ENCODE measurements at regions not wholly inside any gene's neighbourhood (a gene's known extent, or its start where the extent isn't known, plus 50 kb on each side); places are given as distances from the start of the nearest gene placed in this dataset.

- TF ChIP-seq CTCF (IDR thresholded peaks at IDR 0.05; ENCODE audit: unreplicated experiment) = no peak
- H3K4me3 Mint-ChIP-seq = no peak overlapping the region
- DNase-seq (ENCODE audit: low spot score in 2 of 2, unreplicated experiment in 2 of 2) = peak in 1 of 2 experiments; percentile 34
- no peaks in the 10 kb centered on the region for H3K36me3 Mint-ChIP-seq
- H3K9me3 Mint-ChIP-seq = no peaks in the 10 kb centered on the region
- no peaks in the 10 kb centered on the region for H3K27me3 Mint-ChIP-seq (ENCODE audit: low read depth)
- H3K4me1 Mint-ChIP-seq = peaks cover 15% of the 10 kb centered on the region
- no peak overlapping the region for H3K27ac Mint-ChIP-seq
Observed at GRCh38 chr7:73970801-73971229, 57.2 kb upstream of the ELN start.

- H3K4me3 Mint-ChIP-seq = no peak overlapping the region
- no peaks in the 10 kb centered on the region for H3K27me3 Mint-ChIP-seq (ENCODE audit: low read depth)
- peaks cover 18% of the 10 kb centered on the region for H3K4me1 Mint-ChIP-seq
- no peaks in the 10 kb centered on the region for H3K36me3 Mint-ChIP-seq
- no peak for DNase-seq (ENCODE audit: low spot score in 2 of 2, unreplicated experiment in 2 of 2)
- no peak overlapping the region for H3K27ac Mint-ChIP-seq
- TF ChIP-seq CTCF (IDR thresholded peaks at IDR 0.05; ENCODE audit: unreplicated experiment) = no peak
- no peaks in the 10 kb centered on the region for H3K9me3 Mint-ChIP-seq
Observed at GRCh38 chr7:73971322-73971703, 56.7 kb upstream of the ELN start.

GRCh38 chr7:73971704-73972341 lies 56.1 kb upstream of the ELN start:
- Mint-ChIP-seq H3K36me3 (no peaks in the 10 kb centered on the region), H3K27me3 (ENCODE audit: low read depth) (no peaks in the 10 kb centered on the region), H3K9me3 (no peaks in the 10 kb centered on the region), H3K4me3 (no peak overlapping the region), H3K4me1 (peaks cover 23% of the 10 kb centered on the region), H3K27ac (no peak overlapping the region)
- peak in 1 of 2 experiments; percentile 39 for DNase-seq (ENCODE audit: low spot score in 2 of 2, unreplicated experiment in 2 of 2)
- no peak for TF ChIP-seq CTCF (IDR thresholded peaks at IDR 0.05; ENCODE audit: unreplicated experiment)

- peaks cover 31% of the 10 kb centered on the region for H3K4me1 Mint-ChIP-seq
- peak in 1 of 2 experiments; percentile 5 for DNase-seq (ENCODE audit: low spot score in 2 of 2, unreplicated experiment in 2 of 2)
- no peak overlapping the region for H3K4me3 Mint-ChIP-seq
- H3K36me3 Mint-ChIP-seq = no peaks in the 10 kb centered on the region
- no peaks in the 10 kb centered on the region for H3K9me3 Mint-ChIP-seq
- H3K27ac Mint-ChIP-seq = no peak overlapping the region
- no peak for TF ChIP-seq CTCF (IDR thresholded peaks at IDR 0.05; ENCODE audit: unreplicated experiment)
- H3K27me3 Mint-ChIP-seq (ENCODE audit: low read depth) = no peaks in the 10 kb centered on the region
Observed at GRCh38 chr7:73972614-73973013, 55.4 kb upstream of the ELN start.

- no peaks in the 10 kb centered on the region for H3K27me3 Mint-ChIP-seq (ENCODE audit: low read depth)
- DNase-seq (ENCODE audit: low spot score in 2 of 2, unreplicated experiment in 2 of 2) = peak in 1 of 2 experiments; percentile 31
- no peaks in the 10 kb centered on the region for H3K36me3 Mint-ChIP-seq
- H3K4me1 Mint-ChIP-seq = peaks cover 35% of the 10 kb centered on the region
- no peak overlapping the region for H3K27ac Mint-ChIP-seq
- H3K9me3 Mint-ChIP-seq = no peaks in the 10 kb centered on the region
- H3K4me3 Mint-ChIP-seq = no peak overlapping the region
- TF ChIP-seq CTCF (IDR thresholded peaks at IDR 0.05; ENCODE audit: unreplicated experiment) = no peak
Observed at GRCh38 chr7:73973091-73973490, 54.9 kb upstream of the ELN start.
